ENCODE measurements at regions not wholly inside any gene's neighbourhood (a gene's known extent, or its start where the extent isn't known, plus 50 kb on each side); places are given as distances from the start of the nearest gene placed in this dataset.
"Not testable (repeated sequence)": the region's sequence is repeated elsewhere in the genome, so short reads cannot be mapped to it uniquely, and the experiment has no call there.

DNA sequence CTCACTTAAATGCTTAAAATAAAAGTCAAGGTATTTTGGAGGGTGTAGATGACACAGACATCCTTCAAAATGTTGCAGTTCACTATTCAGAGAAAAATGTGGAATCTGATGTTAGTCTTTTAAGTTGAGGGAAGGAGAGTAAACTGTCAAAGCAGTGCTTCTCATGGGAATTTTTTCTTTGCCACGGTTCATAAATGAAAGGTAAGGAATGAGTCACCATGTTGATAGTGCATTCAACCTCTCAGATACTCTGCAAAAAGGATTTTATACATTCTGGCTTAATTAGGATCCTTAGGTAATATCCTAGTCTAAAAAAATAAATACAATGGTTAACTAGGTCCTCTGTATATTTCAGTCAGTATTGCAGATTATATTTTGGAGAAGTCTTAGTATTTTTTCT lies 804.3 kb downstream of the TTLL7 start:
- not testable (repeated sequence) for DNase-seq

GRCh38 chr1:83182033-83182728 lies 816.8 kb downstream of the TTLL7 start:
- DNase-seq, result not testable (repeated sequence)

- DNase-seq, result not testable (repeated sequence)
Observed at GRCh38 chr1:83180621-83181020, 818.3 kb downstream of the TTLL7 start.

DNA sequence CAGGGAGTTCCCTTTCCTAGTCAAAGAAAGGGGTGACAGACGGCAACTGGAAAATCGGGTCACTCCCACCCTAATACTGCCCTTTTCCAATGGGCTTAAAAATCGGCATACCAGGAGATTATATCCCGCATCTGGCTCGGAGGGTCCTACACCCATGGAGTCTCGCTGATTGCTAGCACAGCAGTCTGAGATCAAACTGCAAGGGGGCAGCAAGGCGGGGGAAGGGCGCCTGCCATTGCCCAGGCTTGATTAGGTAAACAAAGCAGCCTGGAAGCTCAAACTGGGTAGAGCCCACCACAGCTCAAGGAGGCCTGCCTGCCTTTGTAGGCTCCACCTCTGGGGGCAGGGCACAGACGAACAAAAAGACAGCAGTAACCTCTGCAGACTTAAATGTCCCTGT lies 831.3 kb downstream of the TTLL7 start:
- not testable (repeated sequence) for DNase-seq

DNA sequence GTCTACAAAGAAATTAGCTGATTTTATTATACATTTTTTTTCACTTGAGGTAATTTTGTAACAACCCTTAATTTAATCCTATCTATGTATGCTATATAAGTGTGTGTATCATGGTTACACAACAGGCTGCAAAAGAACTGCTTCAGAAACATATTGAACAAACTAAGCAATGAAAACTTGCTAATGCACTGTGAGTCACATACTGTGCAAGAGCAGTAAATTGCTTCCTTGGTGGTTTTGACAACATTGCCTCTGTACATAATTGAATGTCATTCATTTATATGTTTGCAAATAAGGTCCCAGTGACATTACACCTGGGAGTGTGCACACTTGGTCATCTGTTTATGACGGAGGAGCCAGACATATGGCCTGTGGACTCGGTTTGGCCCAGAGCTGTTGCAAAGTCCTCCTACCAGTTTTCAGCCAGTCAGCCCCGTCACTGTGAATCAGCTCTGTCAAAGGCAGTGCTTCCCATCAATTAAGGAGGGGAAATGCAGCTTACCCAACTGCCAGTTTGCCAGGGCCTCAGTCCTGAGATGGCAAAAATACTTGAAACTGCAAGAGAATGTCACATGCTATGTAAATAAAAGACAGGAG lies 835.0 kb downstream of the TTLL7 start:
- DNase-seq, result not testable (repeated sequence)

DNA sequence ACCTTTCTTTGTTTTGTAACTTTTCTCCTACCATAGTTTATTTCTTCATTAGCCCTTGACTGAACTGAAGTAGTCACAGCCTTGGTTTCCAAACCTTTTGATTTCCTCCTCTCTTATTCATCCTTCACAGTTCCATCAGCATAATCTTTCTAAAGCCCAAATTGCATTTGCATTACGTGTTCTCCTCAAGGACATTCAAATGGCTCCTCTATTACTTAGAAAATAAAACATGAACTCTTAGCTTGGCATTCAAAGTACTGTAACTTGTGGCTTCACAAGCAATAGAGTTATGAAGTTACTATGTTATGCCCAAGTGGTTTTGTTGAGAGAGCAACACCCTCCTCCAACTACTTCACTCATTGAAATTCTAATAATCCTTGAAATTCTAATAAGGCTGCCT lies 840.0 kb downstream of the TTLL7 start:
- DNase-seq, result not testable (repeated sequence)

- not testable (repeated sequence) for DNase-seq
Observed at GRCh38 chr1:83154306-83154705, 844.6 kb downstream of the TTLL7 start.

DNA sequence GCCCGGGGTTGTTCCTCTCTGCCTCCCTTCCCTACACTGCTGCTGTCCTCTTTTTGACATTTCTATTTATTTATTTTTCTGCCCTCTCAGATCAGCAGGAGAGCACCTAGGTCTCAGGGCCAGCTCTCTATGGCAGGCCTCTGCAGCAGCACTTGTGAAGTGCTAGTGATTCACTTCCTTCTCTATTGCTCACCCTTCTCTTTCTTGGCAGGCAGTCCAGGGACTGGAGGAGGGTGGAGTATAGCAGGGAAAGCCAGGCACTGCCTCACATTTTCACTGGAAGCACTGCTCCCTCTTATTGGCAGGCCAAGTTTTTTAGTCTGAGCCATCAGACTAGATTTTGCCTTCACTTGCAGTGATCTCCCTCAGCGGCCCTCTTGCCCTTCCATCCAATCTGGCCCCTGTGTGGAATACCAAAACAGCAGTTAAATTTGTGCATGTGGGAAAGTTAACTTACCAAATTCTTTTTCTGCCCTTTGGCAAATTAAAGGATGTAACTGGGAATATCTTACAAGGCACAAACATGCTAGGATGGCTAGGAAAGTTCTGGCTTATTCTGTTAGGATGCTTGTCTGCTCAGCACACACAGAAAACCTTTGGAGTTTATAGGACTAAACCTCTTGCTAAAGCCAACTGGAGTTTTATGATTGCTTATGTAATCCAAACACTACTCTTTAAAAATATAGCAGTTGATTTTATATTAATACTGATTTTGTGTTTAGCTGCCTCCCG lies 847.6 kb downstream of the TTLL7 start:
- DNase-seq, result not testable (repeated sequence)

DNA sequence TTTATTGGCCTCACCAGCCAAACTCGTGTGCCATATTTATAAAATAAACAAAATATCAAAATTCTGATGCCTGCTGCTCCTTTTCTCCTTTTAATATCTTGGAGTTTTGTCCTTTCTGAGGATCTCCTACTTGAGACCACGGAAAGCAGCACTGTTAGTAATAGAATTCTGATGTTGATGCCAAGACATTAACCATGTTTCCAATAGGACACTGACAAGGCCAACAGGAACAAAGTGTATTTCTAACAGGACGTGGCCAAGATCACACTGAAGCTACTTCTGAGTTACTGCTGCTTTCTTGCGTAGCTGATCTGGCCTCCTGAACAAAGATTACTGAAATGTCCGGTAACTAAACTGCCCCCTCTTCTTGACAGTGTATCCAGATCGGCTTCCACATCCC lies 848.5 kb downstream of the TTLL7 start:
- DNase-seq, result not testable (repeated sequence)

GRCh38 chr1:83145820-83146219 lies 853.1 kb downstream of the TTLL7 start:
- DNase-seq, result not testable (repeated sequence)

GRCh38 chr1:83142802-83143201 lies 856.1 kb downstream of the TTLL7 start:
- not testable (repeated sequence) for DNase-seq

DNA sequence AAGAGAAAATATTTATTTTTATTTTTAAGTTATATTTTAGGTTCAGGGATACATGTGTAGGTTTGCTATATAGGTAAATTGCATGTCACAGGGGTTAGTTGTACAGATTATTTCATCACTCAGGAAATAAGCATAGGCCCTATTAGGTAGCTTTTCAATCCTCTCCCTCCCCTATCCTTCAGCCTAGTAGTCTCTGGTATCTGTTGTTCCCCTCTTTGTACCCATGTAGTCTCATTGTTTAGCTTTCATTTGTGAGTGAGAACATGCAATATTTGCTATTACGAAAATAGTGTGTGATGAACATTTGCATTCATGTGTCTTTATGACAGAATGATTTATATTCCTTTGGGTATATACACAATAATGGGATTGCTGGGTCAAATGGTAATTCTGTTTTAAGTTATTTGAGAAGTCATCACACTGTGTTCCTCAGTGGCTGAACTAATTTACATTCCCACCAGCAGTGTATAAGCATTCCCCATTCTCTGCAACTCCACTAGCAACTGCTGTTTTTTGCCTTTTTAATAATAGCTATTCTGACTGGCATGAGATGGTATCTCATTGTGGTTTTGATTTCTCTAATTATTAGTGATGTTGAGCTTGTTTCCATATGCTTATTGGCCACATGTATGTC lies 863.3 kb downstream of the TTLL7 start:
- not testable (repeated sequence) for DNase-seq

GRCh38 chr1:83134322-83135014 lies 864.5 kb downstream of the TTLL7 start:
- not testable (repeated sequence) for DNase-seq

GRCh38 chr1:83131692-83131955 lies 867.3 kb downstream of the TTLL7 start:
- DNase-seq, result no peak

DNA sequence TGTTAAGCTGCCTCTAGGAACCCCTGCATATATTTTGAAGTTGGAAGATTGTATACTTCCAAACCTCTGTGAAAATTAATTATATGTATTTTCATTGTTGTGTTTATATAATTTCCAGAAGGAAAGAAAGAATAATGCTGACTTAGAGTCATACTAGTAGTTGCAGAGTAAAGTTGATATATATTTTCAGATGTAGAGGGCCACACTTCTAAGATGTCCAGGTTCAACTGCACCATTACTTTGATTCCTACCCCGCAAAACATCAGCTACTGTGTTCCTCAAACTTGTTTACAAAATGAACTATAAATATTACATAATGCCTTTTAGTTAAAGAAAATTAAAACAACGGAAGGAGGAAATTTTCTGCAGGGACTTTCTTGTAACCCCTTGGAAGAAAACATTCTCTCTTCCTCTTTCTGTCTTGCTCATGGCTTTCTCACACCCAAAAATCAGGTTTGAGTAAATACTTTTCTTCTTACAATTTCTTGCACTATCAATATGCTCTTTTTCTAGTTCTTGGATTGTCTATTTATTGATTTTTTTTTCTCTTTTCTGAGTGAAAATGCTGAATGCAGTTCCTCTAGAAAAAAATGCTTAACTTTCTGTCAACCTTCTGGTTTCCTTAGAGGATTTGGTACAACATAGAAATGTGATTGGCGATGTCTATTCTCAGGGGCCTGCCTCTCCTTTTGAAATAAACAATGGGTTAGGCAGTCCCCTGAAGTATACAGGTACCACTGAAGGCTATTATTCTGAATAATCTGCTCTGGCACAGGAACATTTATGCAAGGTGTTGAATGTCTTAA lies 867.8 kb downstream of the TTLL7 start:
- no peak for DNase-seq

DNA sequence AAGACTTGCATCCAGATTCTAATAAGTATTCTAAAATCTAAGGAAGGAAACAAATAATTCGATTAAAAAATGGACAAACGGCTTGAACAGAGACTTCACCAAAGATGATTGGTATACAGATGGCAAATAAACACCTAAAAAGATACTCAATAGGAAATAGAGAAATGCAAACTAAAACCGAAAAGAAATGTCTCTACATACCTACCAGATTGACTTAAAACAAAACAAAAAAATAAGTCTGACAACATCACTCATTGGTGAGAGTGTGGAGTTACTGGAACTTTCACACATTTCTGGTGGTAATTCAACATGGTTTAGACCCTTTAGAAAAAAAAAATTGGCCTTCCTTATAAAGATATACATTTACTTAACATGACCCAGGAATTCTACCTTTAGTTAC lies 869.8 kb downstream of the TTLL7 start:
- DNase-seq, result no peak

- DNase-seq, result no peak
Observed at GRCh38 chr1:83125456-83125855, 873.5 kb downstream of the TTLL7 start.

- DNase-seq, result no peak
Observed at GRCh38 chr1:83123019-83123418, 875.9 kb downstream of the TTLL7 start.

DNA sequence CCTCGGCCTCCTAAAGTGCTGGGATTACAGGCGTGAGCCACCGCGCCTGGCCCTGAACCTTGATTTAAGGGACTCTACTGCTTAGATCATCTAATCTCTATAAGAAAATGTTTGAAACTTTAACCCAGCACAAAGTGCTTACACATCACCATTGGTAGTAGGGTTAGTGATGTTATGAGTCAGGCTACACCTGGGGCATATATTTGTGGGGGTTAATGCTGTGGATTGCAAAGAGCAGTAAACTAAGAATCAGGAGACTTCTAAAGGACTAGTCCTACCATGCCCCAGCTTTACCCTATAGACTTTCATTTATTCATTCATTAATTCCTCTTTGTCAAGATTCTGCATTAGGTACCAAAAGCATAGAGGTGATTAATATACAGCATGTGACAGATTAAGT lies 880.5 kb downstream of the TTLL7 start:
- no peak for DNase-seq

- not testable (repeated sequence) for DNase-seq
Observed at GRCh38 chr1:83117030-83117429, 881.9 kb downstream of the TTLL7 start.

DNA sequence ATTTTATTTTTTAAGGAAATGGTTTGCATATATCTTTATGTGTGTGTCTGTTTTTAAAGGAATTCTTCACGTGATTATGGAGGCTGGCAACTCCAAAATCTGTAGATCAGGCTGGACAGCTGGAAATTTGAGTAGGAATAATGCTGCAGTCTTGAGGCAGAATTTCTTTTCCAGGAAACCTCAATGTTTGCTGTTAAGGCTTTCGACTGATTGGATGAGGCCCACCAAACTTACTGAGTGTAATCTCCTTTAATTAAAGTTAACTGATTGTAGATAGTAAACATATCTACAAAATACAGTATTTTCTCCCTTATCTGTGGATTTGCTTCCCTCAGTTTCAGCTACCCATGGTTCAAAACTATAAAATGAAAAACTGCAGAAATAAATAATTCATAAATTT lies 883.1 kb downstream of the TTLL7 start:
- DNase-seq, result no peak

GRCh38 chr1:83114136-83114834 lies 884.6 kb downstream of the TTLL7 start:
- no peak for DNase-seq
